ENCODE measurements at regions not wholly inside any gene's neighbourhood (a gene's known extent, or its start where the extent isn't known, plus 50 kb on each side); places are given as distances from the start of the nearest gene placed in this dataset.

DNA sequence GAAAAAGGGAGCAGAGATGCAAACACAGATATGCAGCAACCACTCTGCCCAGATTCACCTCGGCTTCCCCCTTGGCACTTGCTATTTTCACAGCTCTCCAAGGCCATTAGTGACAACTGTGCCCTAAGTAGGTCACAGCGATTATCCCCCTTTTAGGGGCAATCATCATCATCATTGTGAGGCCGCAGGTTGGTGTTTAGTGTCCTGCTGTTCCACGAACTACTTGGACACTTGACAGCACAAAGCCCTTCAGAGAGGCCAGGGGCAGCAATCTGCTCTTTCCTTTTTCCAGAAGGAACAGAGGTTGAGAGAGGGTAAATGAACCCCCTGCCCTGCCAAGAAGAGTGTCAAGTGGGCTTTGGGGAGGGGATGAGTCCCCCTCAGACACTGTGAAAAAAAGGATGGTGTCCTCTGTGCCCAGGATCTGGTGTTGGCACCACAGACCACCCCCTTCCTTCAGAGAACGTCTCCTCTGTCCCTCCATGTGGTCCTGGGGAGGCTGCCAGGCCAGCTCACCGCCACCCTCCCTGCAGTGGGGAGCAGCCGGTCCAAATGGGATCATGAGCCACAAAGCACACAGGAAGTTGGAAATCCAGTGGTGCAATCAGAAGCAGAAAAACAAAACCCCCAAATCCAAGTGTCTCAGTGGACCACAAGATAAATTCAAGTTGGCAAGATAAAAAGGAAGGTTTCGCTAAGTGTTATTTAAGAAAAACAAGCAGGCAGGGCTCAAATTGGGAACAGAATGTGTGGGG is 78.4 kb upstream of the MED9 start:
- no peak for DNase-seq

DNA sequence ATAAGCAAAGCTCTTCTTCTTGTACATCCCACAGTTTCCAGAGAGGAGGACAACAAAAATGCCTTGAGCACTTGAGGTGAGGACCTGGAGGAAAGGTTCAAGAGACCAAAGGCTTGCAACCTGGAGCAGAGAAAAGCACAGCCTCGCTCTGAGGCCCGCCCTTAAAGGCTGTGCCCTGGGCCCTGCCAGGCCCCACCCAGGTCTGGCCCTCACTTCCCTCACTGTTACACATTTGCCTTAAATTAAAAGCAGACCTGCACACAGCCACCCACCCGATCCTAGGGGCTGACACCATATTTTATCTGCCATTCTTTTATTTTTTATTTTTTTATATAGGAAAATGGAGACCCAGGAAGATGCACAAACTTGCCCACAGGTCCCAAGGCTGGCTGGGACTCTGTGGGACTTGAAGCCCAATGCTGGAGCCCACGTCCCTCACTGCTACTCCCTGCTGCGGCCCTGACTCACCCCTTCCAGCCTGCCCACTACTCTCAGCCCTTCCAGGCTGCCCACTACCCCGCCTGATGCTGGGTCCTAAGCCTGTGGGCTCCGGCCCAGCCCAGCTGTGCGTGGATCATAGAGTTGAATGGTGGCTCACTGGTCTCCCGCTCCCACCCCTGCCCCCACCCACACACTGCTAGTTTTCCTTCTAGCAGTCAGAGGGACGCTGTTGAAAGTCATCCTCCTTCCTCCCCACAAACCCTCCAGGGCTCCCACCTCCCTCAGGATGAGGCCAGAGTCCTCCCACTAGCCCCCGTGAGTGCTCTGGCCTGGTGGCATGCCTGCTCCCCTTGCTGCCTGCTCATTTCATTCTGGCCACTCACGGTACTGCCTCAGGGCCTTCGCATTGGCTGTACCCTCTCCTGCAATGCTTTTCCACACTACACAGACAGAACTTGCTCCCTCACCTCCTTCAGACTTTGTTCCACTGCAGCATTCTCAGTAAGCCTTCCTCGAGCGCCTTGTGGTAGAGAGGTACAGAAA is 77.6 kb upstream of the MED9 start:
- no peak for DNase-seq

DNA sequence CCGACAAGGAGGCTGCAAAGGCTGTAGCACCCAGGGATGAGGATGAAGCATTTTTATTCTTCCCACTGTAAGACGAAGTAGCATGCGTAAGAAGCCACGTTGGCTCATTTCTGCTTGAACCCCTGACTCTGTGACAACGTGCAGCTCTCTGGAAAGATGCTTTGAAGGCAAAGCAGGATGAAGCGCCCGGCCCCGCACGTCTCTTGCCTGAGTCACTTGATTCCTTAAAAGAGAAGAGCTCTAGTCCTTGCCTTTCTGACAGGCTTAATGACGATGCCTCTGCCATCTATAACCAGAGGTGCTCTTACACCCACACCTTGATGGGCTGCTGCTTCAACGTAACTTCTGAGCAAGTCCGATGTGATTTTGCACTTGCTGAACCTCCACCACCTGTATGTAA is 76.7 kb upstream of the MED9 start:
- DNase-seq = no peak

DNA sequence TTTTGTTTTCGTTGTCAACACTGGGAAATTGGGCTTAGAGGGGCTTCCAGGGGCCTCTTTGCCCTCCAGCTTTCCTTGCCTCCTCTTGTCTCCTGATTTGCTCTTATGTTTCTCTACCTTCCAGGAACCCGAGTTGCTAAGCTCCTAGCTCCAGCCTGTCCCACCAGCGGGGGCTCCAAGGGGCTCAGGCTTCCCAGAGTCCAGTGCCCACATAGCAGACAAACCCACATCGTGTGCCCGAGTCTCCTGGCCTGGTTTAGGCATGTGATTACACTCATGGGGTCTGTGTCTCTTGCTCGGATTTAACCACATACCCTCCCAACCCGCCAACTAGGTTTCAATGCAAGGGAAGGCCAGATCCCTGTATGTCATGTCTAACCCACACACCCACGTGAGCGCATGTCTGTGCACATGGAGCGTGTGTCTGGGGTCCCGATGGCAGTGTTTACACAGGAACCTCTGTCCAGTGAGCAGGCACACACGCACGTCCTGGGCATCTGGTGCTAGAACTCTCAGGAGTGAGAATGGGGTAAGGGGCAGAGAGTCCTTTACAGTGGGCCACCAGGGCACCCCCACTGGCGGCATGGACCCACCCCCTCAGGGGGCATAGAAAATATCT is 76.1 kb upstream of the MED9 start:
- DNase-seq = no peak

DNA sequence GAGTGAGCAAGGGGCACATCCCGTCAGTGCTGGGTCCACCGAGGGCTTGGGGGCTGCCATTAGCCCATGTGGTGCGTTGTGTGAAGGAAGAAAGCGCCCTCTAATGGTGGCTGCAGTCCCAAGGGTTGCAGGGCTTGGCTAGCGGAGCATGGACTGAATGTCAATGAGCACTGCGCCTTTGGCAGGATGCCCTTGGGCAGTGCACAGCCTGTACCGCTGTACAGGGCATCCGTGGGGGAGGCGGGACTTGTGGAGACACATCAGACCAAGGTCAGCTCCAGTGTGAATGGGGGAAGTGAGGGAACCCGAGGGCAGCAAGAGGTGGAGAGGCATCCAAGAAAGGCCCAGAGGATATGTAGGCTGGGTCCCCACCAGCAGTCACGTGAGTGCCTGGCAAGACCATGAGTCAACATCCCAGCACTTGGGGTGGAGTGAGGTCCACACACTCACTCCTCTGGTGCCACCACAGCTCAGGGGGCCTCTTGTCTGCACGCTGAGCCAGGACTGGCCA is 75.5 kb upstream of the MED9 start:
- no peak for DNase-seq

DNA sequence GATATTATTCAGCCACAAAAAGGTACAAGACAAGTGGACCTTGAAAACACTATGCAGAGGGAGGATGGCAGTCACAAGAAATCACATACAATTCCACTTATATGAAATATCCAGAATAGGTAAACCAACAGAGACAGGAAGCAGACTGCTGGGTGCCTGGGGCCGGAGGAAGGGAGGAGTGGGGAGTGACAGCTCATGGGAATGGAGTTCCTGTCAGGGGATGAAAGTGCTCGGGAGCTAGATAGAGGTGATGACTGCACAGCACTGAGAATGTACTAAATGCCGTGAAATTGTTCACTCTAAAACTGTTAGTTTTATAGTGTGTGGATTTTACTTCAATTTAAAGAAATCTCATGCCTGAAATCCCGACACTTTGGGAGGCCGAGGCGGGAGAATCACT is 74.2 kb upstream of the MED9 start:
- DNase-seq = no peak

DNA sequence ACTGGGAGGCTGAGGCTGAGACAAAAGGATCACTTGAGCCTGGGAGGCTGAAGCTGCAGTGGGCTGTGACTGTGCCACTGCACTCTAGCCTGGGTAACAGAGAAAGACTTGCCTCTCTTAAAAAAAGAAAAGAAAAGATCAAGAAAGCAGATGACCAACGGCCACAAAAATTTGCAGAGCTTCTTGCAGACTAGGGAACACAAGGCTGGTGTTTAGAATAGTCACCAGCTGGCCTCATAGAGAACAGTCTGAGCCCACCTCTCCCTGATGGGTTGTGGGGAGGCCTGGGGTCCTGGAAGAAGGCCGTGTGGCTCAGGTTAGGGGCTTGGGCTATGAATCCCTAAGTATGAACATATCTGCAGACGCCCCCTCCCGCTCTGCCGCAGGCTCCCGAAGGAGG is 73.7 kb upstream of the MED9 start:
- no peak for DNase-seq

DNA sequence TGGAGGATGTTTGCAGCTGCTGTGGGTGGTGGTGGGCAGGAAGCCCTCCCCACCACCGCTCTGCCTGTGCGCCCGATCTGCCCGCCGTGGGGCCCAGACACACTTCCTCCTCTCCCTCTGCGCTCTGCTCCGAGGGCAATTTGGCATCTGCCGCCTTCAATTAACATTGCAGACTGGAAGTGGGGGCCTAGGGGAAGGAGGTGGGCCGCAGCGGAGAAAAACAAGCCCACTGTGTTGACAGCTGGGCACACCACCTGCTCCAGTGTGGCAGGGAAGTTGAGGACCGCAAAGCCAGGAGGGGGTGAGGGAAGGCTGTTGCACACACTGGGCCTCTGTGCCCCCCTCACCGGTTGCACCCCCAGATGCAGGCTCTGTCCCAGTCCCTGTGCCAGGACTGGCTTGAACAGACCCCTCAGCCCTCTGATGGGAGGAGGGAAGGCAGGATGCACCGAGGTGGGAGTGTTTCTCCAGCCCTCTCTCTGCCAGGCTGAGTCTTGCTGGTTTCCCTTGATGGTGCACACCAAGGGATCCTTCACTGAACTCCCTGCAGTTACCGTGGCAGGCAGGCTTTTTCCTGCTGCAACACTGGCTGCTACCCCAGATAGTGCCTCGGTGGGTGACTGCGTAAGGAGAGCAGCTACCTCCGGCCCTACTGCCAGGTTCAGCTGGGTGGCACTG is 72.8 kb upstream of the MED9 start:
- peak; percentile 58 for DNase-seq

DNA sequence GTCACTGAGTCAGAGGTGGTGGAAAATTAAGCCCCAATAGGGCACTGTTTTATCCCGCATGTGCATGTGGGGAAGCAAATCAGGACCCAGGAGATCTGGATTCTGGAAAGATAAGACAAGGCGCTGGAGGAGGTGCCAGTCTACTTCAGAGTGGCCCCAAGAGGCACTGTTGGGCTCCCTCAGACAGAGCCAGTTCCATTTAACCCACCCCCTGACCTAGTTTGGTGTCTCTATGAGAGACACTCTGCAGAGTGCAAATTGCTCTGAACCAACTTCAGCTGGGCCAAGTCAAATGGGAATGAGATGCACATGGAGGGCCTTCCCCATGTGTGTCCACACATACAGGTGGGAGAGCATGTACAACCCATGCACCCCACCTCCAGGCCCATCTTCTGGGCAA is 71.1 kb upstream of the MED9 start:
- DNase-seq = no peak

DNA sequence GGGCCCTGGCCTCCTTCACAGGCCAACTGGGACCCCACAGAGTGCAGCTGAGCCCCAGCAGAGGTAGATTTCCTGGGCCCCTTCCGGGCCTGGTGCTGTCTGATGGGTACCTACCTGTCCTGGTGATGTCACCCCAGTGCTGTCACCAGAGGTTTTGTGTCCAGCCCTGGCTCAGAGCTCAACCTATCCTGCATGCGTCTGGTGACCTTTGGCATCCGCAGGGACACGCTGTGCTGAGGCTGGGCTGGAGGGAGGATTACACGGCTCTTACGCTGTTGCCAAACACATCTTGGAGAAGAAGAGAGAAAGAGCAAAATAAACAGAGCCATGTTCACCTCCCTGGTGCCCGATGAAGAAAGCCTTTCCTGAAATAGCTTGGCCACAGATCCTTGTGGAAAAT is 70.6 kb upstream of the MED9 start:
- no peak for DNase-seq

DNA sequence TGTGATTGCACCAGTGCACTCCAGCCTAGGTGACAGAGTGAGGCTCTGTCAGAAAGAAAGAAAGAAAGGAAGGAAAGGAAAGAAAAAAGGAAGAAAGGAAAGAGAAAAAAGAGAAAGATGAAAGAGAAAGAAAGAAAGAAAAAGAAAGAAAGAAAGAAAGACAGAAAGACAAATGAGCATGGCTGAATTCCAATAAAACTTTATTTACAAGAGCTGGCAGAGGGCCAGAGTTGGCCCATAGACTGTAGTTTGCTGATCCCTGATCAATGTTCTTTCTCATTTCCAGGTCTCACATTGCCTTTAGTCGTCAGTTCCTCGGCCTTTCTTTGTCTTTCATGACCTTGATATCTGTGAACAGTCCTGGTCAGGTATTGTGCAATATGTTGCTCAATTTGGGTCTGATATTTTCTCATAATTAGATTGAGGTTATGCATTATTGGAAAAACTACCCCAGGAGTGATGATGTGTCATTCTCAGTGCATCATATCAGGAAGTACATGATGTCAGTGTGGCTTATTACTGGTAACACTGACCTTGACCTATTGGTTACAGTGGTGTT is 68.5 kb upstream of the MED9 start:
- no peak for DNase-seq

DNA sequence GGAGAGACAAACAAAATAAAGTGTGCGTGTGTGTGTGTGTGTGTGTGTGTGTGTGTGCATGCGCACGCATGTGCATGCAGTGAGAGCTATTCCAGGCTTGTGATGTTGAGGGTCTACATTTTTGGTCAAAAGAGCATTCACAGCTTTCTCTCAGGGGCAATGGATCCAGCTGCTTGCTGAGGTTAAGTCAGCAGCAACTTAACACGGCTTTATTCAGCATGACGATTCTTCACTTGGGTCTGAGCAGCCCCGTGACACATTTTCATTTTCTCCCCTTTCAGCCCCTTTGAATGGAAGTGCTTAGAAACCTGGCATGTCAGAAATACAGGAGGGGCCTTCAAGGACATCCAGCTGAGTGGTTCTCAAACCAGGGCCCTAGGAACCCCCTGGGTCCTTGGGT is 66.4 kb upstream of the MED9 start:
- no peak for DNase-seq

DNA sequence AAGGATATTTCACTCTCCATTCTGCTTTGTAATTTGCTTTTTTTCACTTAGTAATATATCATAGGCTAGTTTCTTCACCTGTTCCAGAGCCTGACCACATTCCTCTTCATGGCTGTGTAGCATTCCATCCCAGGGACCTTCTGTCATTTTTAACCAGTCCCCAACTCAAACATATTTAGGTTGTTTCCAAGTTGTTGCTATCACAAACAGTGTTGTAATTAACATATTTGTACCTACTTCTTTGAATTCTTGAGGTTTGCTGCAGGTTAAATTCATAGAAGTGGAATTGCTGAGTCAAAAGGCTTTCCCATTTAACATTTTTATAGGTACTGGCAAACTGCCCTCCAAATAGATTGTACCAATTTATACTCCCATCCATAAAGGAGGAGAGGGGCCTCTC is 65.1 kb upstream of the MED9 start:
- no peak for DNase-seq

DNA sequence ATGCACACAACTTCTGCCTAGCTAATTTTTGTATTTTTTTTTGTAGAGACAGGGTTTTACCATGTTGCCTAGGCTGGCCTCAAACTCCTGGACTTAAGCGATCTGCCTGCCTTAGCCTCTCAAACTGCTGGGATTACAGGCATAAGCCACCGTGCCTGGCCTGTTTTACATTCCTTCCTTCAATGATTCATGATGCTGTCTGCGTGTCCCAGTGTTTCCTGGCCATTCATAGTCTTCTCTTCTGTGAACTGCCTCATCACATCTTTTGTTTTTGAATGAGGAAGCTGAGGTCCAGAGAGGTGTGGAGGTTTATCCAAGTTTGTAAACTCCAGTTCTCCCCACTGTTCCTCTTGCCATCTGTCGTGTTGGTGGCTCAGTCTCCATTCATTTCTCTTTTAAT is 64.5 kb upstream of the MED9 start:
- DNase-seq = no peak

DNA sequence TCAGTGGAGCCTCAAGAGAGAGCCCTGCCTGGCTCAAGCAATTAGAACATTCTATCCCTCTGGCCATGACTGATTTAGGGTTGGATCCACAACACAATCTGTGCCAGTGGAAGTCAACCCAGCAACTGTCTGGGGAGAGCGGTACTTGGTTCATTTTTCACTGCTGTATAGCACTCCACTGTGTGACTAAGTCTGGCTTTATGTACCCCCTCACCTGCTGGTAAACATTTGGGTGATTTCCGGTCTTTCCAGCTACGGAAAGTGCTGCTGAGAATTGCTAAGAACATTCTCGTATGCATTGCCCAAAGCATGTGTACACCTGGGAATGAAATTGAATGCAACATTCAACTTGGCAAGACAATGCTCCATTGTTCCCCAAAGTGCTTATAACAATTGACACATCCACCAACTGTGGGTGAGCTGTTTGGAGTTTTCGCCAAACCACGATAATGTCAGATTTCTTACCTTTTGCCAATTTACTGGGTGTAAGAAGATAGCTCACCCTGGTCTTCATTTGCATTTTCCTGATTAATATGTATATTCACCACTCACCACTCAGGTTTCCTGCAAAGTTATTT is 63.5 kb upstream of the MED9 start:
- no peak for DNase-seq

DNA sequence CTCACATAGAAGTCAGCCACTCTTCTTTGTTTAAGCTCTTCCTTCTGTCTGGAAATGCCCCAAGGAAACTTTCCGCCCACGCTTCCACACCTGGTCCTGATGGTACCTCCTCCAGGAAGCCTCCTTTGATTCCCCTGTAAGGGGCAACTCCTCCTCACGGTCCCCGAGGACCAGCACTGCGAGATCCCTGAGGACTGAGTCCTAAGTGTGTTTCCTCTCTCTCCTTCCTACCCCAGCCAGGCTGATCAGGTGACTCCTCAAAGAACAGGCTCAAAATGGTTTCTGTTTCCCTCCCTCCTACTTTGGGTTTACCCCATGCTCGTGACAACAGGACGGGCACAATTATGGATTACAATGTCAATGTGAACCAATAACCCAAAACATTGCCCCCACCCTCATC is 63.0 kb upstream of the MED9 start:
- DNase-seq = no peak

DNA sequence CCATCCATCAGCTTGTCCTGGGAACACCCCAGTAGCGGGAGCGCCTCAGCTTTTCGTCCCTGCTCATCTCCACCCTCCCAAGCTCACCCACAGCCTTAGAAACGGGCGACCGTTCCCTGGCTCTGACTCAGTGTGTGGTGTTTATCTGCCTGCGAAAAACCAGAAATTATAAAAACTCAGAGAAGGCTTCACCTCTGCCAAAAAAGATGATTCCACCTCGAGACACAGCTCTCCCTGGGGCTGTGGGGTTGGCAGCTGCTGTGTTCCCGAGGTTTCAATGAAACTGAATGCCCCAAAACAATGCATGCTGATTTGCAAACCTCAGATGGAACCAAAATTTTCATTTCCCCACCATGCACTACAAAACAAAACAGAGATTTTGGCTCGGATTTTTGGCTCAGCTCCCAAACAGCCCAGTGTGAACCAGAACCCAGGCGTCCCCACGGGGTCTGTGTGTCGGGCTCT is 62.4 kb upstream of the MED9 start:
- no peak for DNase-seq

DNA sequence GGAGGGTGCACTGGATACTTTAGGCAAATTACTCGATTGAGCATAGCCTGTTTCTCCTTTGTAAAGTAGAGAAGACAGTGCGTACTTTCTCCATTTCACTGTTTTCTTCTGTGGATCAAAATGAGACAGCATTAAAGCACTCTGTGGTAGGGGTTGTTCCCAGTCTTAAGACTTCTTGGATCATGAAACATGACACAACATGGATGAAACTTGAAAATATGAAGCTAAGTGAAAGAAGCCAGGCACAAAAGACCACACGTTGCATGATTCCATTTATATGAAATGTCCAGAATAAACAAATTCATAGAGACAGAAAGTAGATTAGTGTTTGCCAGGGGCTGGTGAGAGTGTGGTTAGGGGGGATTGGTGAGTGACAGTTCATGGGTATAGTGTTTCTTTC is 61.8 kb upstream of the MED9 start:
- DNase-seq = no peak

DNA sequence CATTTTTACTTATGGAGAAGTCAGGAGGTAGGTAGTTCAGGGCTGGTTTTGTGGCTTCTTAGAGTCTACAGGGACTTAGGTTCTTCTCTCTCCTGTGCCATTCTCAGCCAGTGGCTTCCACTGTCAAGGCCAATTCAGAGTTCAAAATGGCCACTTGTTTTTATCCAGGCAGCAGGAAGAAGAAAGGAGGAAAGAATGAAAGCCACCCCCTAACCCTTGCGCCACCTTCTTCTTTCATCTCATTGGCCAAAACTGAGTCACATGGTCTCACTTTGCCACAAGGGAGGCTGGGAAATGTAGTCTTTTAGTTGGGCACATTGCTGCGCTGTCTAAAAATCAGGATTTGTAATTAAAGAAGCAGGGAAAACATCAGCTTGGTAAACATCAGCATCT is 60.8 kb upstream of the MED9 start:
- peak; percentile 24 for DNase-seq

DNA sequence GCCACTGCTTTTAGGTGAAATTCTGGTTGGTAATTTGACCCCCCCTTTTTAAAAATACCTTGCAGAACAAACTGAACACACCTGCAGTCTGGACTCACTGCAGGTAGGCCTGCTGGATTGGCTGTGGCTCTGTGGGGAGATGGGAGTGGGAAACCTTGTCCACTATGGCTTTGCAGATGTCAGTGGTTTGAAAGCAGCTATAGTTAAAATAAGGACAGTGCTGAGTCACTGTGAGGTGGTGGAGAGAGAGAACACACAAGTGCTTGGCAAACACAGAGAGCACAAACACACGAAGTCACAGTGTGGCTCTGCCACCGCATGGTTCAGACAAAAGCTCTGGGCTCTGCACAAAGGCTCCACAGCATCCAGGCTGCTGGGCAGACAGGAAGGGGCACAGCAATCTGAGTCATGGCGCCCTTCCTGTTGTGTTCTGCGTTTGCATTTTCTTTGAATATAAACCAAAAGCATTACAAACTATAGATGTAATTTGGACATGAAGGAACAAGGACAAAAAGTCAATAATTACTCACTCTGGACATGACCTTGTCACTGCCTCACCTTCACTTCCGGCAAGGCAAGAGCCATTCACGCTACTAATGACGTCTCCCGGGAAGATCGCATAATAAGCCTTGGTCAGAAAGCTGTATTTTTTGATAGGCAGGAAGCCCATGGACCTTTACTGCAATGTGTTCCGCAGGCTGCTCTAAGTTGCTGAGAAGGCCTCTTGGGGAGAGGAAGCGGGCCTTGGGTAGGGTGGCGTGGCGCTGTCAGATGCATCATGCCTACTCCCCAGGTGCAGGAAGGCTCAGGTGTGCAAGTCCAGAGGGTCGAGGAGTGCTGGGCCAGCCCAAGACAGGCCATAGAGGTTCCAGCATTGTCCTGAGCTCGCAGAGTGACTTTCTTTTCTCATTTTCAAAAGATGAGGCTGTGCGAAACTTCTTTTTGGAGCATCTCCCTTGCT is 60.1 kb upstream of the MED9 start:
- no peak for DNase-seq

DNA sequence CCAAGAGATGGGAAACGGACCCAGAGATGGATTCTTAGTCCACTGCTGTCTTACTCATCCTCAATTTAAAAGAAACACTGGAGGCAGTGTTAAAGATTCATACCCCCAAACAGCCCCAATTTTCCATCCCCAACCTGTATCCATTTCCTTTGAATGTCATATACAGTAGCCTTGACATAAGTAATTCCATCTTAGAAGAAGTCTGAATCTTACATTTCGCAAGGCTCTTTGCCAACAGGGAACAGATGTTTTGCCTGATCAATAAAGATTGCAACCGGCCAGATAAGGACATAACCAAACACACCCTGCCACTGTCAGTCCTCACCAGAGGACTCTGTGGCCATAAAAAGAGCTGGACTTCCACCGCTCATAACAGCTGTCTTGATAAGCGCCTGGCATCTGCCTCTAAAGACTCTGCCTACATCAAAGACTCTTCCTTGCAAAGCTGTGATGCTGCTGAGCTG is 59.0 kb upstream of the MED9 start:
- no peak for DNase-seq

Data from central memory CD4-positive, alpha-beta T cell (primary cell).